PC-3 (cell line): ENCODE measurements at regions not wholly inside any gene's neighbourhood (a gene's known extent, or its start where the extent isn't known, plus 50 kb on each side); places are given as distances from the start of the nearest gene placed in this dataset.

Source experiments
- ATAC-seq: fragments of 200-7000 bp; cut with Tn5 transposase; 2 replicates; pipeline ENCODE4 v1.9.1; 2020; ENCODE audit warnings: mild to moderate bottlenecking, moderate library complexity
- BruUV-seq: library from RNA; stranded (reverse); fragments of 400-500 nt; replicated peaks from 2 replicates; lab custom pipeline; 2021; lab: Mats Ljungman, UMichigan
- CTCF ChIA-PET: fragments of 300-600 bp; sonication (Branson Sonifier 250); formaldehyde crosslinking; loops from one replicate; lab custom pipeline; 2022; ENCODE audit warnings: antibody characterized with exemption; lab: Charles Lee
- POLR2A ChIA-PET: fragments of 300-600 bp; sonication (Branson Sonifier 250); formaldehyde crosslinking; loops from one replicate; lab custom pipeline; 2022; ENCODE audit warnings: antibody characterized with exemption; ENCODE audit not compliant: unreplicated experiment; lab: Charles Lee
- DNase-seq: peaks from one replicate; pipeline ENCODE4 v3.0.0-alpha.2; 2015
- H2AFZ ChIP-seq: fragments of 300-600 bp; sonication (generic); 2 replicates; pipeline ENCODE4 v1.6.0; 2016; ENCODE audit warnings: antibody characterized with exemption, low read length
- H3F3A ChIP-seq: fragments of 300-600 bp; sonication (generic); one replicate; pipeline ENCODE4 v1.6.0; 2017; ENCODE audit warnings: antibody characterized with exemption, low read length, control low read depth, mild to moderate bottlenecking; ENCODE audit not compliant: unreplicated experiment
- H3K27ac ChIP-seq: fragments of 300-600 bp; sonication (generic); 2 replicates; pipeline ENCODE4 v1.5.1; 2016; ENCODE audit warnings: mild to moderate bottlenecking, low read length
- H3K27me3 ChIP-seq: fragments of 300-600 bp; sonication (generic); 2 replicates; pipeline ENCODE4 v1.6.1; 2016; ENCODE audit warnings: low read length, mixed read lengths
- H3K36me3 ChIP-seq: fragments of 300-600 bp; sonication (generic); 2 replicates; pipeline ENCODE4 v1.6.1; 2016; ENCODE audit warnings: low read depth, mixed run types, low read length, mixed read lengths
- H3K4me1 ChIP-seq: fragments of 300-600 bp; sonication (generic); 2 replicates; pipeline ENCODE4 v1.5.1; 2016; ENCODE audit warnings: low read length; ENCODE audit not compliant: insufficient read depth
- H3K4me2 ChIP-seq: fragments of 300-600 bp; sonication (generic); 2 replicates; pipeline ENCODE4 v1.6.0; 2016; ENCODE audit warnings: low read length
- H3K4me3 ChIP-seq: fragments of 300-600 bp; sonication (generic); 2 replicates; pipeline ENCODE4 v1.5.1; 2016; ENCODE audit warnings: mild to moderate bottlenecking, low read length, mixed read lengths
- H3K79me2 ChIP-seq: fragments of 300-600 bp; sonication (generic); 2 replicates; pipeline ENCODE4 v1.6.1; 2017; ENCODE audit warnings: low read length, mixed read lengths
- H3K9ac ChIP-seq: fragments of 300-600 bp; sonication (generic); 2 replicates; pipeline ENCODE4 v1.6.0; 2016; ENCODE audit warnings: mild to moderate bottlenecking, low read length
- H3K9me2 ChIP-seq: fragments of 300-600 bp; sonication (generic); replicated peaks from 2 replicates; pipeline ENCODE4 v1.6.1; 2016; ENCODE audit warnings: mixed run types, low read length, mixed read lengths
- H3K9me3 ChIP-seq: fragments of 300-600 bp; sonication (generic); 2 replicates; pipeline ENCODE4 v1.6.1; 2016; ENCODE audit warnings: low read length, mixed read lengths
- H4K20me1 ChIP-seq: fragments of 300-600 bp; sonication (generic); 2 replicates; pipeline ENCODE4 v1.6.1; 2016; ENCODE audit warnings: low read length, mixed read lengths
- CTCF ChIP-seq: fragments of 300-600 bp; sonication (generic); conservative IDR thresholded peaks from 2 replicates; pipeline ENCODE4 v1.5.1; 2017; ENCODE audit warnings: antibody characterized with exemption, low read depth, mild to moderate bottlenecking, low read length
- EZH2 ChIP-seq: fragments of 300-600 bp; sonication (generic); IDR thresholded peaks from one replicate; pipeline ENCODE4 v1.6.1; 2017; ENCODE audit warnings: antibody characterized with exemption, mild to moderate bottlenecking, low read length; ENCODE audit not compliant: unreplicated experiment
- EZH2phosphoT487 ChIP-seq: fragments of 300-600 bp; sonication (generic); IDR thresholded peaks from 2 replicates; pipeline ENCODE4 v1.6.1; 2018; ENCODE audit warnings: mild to moderate bottlenecking, antibody characterized with exemption, low read length, borderline replicate concordance
- intact Hi-C: fragments of 100-400 bp; cut with micrococcal nuclease; formaldehyde crosslinking; loops from 2 replicates; pipeline ENCODE4 v1.9.0; 2023

- no peak overlapping the region for H3K4me2 ChIP-seq
- no peak overlapping the region for H3K9ac ChIP-seq
- POLR2A ChIA-PET, result no interaction called here
- H3K9me3 ChIP-seq, result peaks cover 25% of the 10 kb centered on the region; the same call in 1 of the 2 replicates
- H4K20me1 ChIP-seq, result no peaks in the 10 kb centered on the region
- no peak overlapping the region for H3K27ac ChIP-seq
- no peaks in the 10 kb centered on the region for H3K9me2 ChIP-seq
- CTCF ChIA-PET, result no interaction called here
- no peaks in the 10 kb centered on the region for H3K36me3 ChIP-seq
- TF ChIP-seq EZH2 (no peak), CTCF (no peak), EZH2phosphoT487 (no peak)
- H3K79me2 ChIP-seq, result no peaks in the 10 kb centered on the region
- no peak overlapping the region for H2AFZ ChIP-seq
- H3K4me1 ChIP-seq, result no peaks in the 10 kb centered on the region
- intact Hi-C loops, result no loop called here
- no peaks in the 10 kb centered on the region for H3F3A ChIP-seq
- H3K27me3 ChIP-seq, result no peaks in the 10 kb centered on the region
- H3K4me3 ChIP-seq, result no peak overlapping the region
- BruUV-seq, result no TSS peak
- ATAC-seq (no peak), DNase-seq (no peak)
Measured at GRCh38 chr6:40179496-40179895, 245.2 kb upstream of the MOCS1 start.

- Histone ChIP-seq H3F3A (no peaks in the 10 kb centered on the region), H2AFZ (no peak overlapping the region), H3K27ac (no peak overlapping the region), H3K4me2 (no peak overlapping the region), H3K9me3 (peaks cover 12% of the 10 kb centered on the region; the same call in 1 of the 2 replicates), H3K9ac (no peak overlapping the region), H4K20me1 (no peaks in the 10 kb centered on the region), H3K27me3 (no peaks in the 10 kb centered on the region), H3K79me2 (no peaks in the 10 kb centered on the region), H3K4me3 (no peak overlapping the region), H3K36me3 (no peaks in the 10 kb centered on the region), H3K4me1 (no peaks in the 10 kb centered on the region), H3K9me2 (no peaks in the 10 kb centered on the region)
- no peak for DNase-seq
- no peak for ATAC-seq
- intact Hi-C loops, result no loop called here
- ChIA-PET CTCF (no interaction called here), POLR2A (no interaction called here)
- BruUV-seq, result no TSS peak
- TF ChIP-seq EZH2, result no peak
- TF ChIP-seq EZH2phosphoT487, result no peak
- TF ChIP-seq CTCF, result no peak
Measured at GRCh38 chr6:40177598-40177997, 243.3 kb upstream of the MOCS1 start.

- no peaks in the 10 kb centered on the region for H3K79me2 ChIP-seq
- H3K36me3 ChIP-seq, result no peaks in the 10 kb centered on the region
- H3K4me3 ChIP-seq, result no peak overlapping the region
- intact Hi-C loops, result no loop called here
- no peak for DNase-seq
- H3F3A ChIP-seq, result no peaks in the 10 kb centered on the region
- no peak overlapping the region for H3K4me2 ChIP-seq
- no peak for ATAC-seq
- H2AFZ ChIP-seq, result no peak overlapping the region
- no peak overlapping the region for H3K9ac ChIP-seq
- no peaks in the 10 kb centered on the region for H4K20me1 ChIP-seq
- BruUV-seq, result no TSS peak
- peaks cover 8% of the 10 kb centered on the region; the same call in 1 of the 2 replicates for H3K9me3 ChIP-seq
- no peaks in the 10 kb centered on the region for H3K27me3 ChIP-seq
- H3K4me1 ChIP-seq, result no peaks in the 10 kb centered on the region
- H3K27ac ChIP-seq, result no peak overlapping the region
- no peaks in the 10 kb centered on the region for H3K9me2 ChIP-seq
- ChIA-PET POLR2A (no interaction called here), CTCF (no interaction called here)
- TF ChIP-seq EZH2phosphoT487 (no peak), CTCF (no peak), EZH2 (no peak)
Measured at GRCh38 chr6:40176152-40176551, 241.9 kb upstream of the MOCS1 start.
